ENCODE measurements at regions not wholly inside any gene's neighbourhood (a gene's known extent, or its start where the extent isn't known, plus 50 kb on each side); places are given as distances from the start of the nearest gene placed in this dataset.

DNA sequence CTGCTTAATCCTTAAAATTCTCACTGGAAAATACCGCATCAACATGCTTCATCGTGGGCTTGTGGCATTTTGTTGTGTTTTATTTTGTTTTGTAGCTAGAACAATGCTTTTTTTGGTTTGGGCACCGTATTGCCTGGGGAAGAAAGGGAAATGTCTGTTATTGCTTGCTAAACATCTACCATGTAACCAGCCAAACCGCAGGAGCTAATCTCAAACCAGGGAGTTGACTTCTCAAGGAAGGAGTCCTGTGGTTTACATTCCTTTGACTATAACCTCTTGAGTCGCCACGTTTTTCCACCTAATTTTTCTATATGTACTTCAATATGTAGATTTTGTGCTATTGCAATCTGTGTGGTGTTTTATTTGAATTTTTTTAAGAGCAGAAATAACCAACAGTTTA is 593.5 kb upstream of the SOX9 start:
- TF ChIP-seq, protein P1, sequence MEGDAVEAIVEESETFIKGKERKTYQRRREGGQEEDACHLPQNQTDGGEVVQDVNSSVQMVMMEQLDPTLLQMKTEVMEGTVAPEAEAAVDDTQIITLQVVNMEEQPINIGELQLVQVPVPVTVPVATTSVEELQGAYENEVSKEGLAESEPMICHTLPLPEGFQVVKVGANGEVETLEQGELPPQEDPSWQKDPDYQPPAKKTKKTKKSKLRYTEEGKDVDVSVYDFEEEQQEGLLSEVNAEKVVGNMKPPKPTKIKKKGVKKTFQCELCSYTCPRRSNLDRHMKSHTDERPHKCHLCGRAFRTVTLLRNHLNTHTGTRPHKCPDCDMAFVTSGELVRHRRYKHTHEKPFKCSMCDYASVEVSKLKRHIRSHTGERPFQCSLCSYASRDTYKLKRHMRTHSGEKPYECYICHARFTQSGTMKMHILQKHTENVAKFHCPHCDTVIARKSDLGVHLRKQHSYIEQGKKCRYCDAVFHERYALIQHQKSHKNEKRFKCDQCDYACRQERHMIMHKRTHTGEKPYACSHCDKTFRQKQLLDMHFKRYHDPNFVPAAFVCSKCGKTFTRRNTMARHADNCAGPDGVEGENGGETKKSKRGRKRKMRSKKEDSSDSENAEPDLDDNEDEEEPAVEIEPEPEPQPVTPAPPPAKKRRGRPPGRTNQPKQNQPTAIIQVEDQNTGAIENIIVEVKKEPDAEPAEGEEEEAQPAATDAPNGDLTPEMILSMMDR (IDR thresholded peaks at IDR 0.05), result no peak
- TF ChIP-seq ZNF121 (CRISPR knock-in tag; IDR thresholded peaks at IDR 0.05), result no peak
- TF ChIP-seq, protein P2, sequence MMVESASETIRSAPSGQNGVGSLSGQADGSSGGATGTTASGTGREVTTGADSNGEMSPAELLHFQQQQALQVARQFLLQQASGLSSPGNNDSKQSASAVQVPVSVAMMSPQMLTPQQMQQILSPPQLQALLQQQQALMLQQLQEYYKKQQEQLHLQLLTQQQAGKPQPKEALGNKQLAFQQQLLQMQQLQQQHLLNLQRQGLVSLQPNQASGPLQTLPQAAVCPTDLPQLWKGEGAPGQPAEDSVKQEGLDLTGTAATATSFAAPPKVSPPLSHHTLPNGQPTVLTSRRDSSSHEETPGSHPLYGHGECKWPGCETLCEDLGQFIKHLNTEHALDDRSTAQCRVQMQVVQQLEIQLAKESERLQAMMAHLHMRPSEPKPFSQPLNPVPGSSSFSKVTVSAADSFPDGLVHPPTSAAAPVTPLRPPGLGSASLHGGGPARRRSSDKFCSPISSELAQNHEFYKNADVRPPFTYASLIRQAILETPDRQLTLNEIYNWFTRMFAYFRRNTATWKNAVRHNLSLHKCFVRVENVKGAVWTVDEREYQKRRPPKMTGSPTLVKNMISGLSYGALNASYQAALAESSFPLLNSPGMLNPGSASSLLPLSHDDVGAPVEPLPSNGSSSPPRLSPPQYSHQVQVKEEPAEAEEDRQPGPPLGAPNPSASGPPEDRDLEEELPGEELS (CRISPR knock-in tag; IDR thresholded peaks at IDR 0.05), result no peak
- no peak for TF ChIP-seq ZNF138 (CRISPR knock-in tag; conservative IDR thresholded peaks at IDR 0.05)
- no peak for TF ChIP-seq SOX15 (CRISPR knock-in tag; IDR thresholded peaks at IDR 0.05)
- no peak for TF ChIP-seq FOXP1 (CRISPR knock-in tag; IDR thresholded peaks at IDR 0.05; ENCODE audit: borderline replicate concordance)
- TF ChIP-seq, protein P3, sequence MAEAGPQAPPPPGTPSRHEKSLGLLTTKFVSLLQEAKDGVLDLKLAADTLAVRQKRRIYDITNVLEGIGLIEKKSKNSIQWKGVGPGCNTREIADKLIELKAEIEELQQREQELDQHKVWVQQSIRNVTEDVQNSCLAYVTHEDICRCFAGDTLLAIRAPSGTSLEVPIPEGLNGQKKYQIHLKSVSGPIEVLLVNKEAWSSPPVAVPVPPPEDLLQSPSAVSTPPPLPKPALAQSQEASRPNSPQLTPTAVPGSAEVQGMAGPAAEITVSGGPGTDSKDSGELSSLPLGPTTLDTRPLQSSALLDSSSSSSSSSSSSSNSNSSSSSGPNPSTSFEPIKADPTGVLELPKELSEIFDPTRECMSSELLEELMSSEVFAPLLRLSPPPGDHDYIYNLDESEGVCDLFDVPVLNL (CRISPR knock-in tag; IDR thresholded peaks at IDR 0.05; ENCODE audit: borderline replicate concordance, low read depth), result no peak
- TF ChIP-seq ZBTB21 (CRISPR knock-in tag; IDR thresholded peaks at IDR 0.05; ENCODE audit: borderline replicate concordance), result no peak
- TF ChIP-seq, protein P4, sequence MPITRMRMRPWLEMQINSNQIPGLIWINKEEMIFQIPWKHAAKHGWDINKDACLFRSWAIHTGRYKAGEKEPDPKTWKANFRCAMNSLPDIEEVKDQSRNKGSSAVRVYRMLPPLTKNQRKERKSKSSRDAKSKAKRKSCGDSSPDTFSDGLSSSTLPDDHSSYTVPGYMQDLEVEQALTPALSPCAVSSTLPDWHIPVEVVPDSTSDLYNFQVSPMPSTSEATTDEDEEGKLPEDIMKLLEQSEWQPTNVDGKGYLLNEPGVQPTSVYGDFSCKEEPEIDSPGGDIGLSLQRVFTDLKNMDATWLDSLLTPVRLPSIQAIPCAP (CRISPR knock-in tag; IDR thresholded peaks at IDR 0.05), result no peak
- TF ChIP-seq SP1 (CRISPR knock-in tag; conservative IDR thresholded peaks at IDR 0.05), result no peak
- no peak for TF ChIP-seq KAT7 (CRISPR knock-in tag; IDR thresholded peaks at IDR 0.05; ENCODE audit: borderline replicate concordance)
